Activated CD4-positive, alpha-beta T cell treated with anti-CD3 and anti-CD28 coated beads for 36 hours (primary cell): ENCODE measurements at regions not wholly inside any gene's neighbourhood (a gene's known extent, or its start where the extent isn't known, plus 50 kb on each side); places are given as distances from the start of the nearest gene placed in this dataset.
"Not testable (repeated sequence)": the region's sequence is repeated elsewhere in the genome, so short reads cannot be mapped to it uniquely, and the experiment has no call there.

ENCODE experiments used
- ATAC-seq: fragments of 200-7000 bp; cut with Tn5 transposase; one replicate; pipeline ENCODE4 v1.10.0; 2021; ENCODE audit warnings: mild to moderate bottlenecking, moderate library complexity
- CTCF ChIA-PET: fragments of 350-600 bp; sonication (Branson Sonifier 250); formaldehyde crosslinking; loops from one replicate; lab custom pipeline; 2021; ENCODE audit warnings: antibody characterized with exemption; lab: Charles Lee
- POLR2A ChIA-PET: fragments of 350-600 bp; sonication (Branson Sonifier 250); formaldehyde crosslinking; loops from one replicate; lab custom pipeline; 2021; ENCODE audit warnings: antibody characterized with exemption, inconsistent platforms; lab: Charles Lee
- DNase-seq: peaks from one replicate; pipeline ENCODE4 v3.0.0-alpha.2; 2020
- H3K27ac Mint-ChIP-seq: one replicate; pipeline ENCODE4 v1.8.0; 2021; ENCODE audit warnings: mixed read lengths
- H3K27me3 Mint-ChIP-seq: one replicate; pipeline ENCODE4 v1.8.0; 2021; ENCODE audit warnings: mixed read lengths
- H3K36me3 Mint-ChIP-seq: one replicate; pipeline ENCODE4 v1.8.0; 2021; ENCODE audit warnings: low read depth, mixed read lengths
- H3K4me1 Mint-ChIP-seq: one replicate; pipeline ENCODE4 v1.8.0; 2021; ENCODE audit warnings: mixed read lengths
- H3K4me3 Mint-ChIP-seq: one replicate; pipeline ENCODE4 v1.8.0; 2021; ENCODE audit warnings: mild to moderate bottlenecking, moderate library complexity, mixed read lengths
- H3K9me3 Mint-ChIP-seq: one replicate; pipeline ENCODE4 v1.8.0; 2021; ENCODE audit warnings: low read depth, mixed read lengths
- intact Hi-C, 2 experiments: fragments of 100-400 bp; cut with DNase I in 1 of 2; cut with micrococcal nuclease in 1 of 2; formaldehyde crosslinking; loops; one replicate each; pipeline versions ENCODE4 v1.14.2 to v1.15.1; 2022 to 2024; cut with DNase I, micrococcal nuclease

DNA sequence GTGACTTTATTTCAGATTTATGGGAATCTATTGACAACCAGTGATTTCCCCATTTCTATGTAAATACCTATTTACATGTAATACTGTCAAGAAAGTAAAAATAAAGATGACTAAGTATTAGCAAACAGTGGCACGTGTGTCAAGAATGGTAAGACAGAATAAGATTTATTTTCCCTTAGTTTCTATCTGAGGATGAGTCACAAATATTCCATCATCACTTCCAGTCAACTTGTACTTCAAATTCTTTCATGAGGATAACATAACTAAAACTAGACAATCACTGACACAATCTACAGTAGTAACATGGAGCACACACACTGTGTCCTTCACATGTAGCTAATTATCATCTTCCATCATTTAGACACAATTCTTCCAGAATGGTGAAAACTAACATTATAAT, 625.3 kb upstream of the PCDH7 start:
- ATAC-seq (no peak), DNase-seq (no peak)
- intact Hi-C loops, result no loop called here
- H3K27ac Mint-ChIP-seq, result no peak overlapping the region
- no peaks in the 10 kb centered on the region for H3K4me1 Mint-ChIP-seq
- ChIA-PET POLR2A (no interaction called here), CTCF (no interaction called here)
- H3K36me3 Mint-ChIP-seq, result no peaks in the 10 kb centered on the region
- H3K4me3 Mint-ChIP-seq, result no peak overlapping the region
- no peaks in the 10 kb centered on the region for H3K27me3 Mint-ChIP-seq
- H3K9me3 Mint-ChIP-seq, result peaks cover 9% of the 10 kb centered on the region

DNA sequence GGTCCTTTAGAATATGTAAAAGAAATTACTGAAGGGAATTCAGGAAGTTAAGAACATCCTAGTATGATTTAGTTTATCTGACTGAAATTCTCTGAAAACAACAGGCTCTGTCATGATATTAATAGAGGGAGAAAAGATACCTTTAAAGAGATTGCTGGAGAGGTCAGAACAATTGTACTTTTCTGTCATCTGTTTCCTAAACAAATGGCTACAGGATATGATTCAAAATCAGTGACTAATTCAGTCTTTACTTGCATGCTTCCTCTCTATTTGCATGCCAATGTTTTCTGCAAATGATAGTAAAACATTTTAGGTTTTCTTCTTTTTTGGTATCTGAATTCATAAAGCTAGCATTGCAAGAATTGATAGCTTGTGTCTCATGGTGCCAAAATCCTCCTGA, 616.7 kb upstream of the PCDH7 start:
- Mint-ChIP-seq H3K36me3 (no peaks in the 10 kb centered on the region), H3K4me3 (no peak overlapping the region), H3K4me1 (no peaks in the 10 kb centered on the region), H3K9me3 (peaks cover 9% of the 10 kb centered on the region), H3K27me3 (no peaks in the 10 kb centered on the region), H3K27ac (no peak overlapping the region)
- POLR2A ChIA-PET, result no interaction called here
- DNase-seq (no peak), ATAC-seq (no peak)
- CTCF ChIA-PET, result no interaction called here
- intact Hi-C loops, result no loop called here

GRCh38 chr4:30116401-30116800, 603.8 kb upstream of the PCDH7 start:
- intact Hi-C loops, result no loop called here
- POLR2A ChIA-PET, result no interaction called here
- CTCF ChIA-PET, result no interaction called here
- no peak for ATAC-seq
- Mint-ChIP-seq H3K36me3 (no peaks in the 10 kb centered on the region), H3K4me1 (no peaks in the 10 kb centered on the region), H3K27ac (no peak overlapping the region), H3K4me3 (no peak overlapping the region), H3K27me3 (no peaks in the 10 kb centered on the region), H3K9me3 (peaks cover 12% of the 10 kb centered on the region)
- DNase-seq, result no peak

DNA sequence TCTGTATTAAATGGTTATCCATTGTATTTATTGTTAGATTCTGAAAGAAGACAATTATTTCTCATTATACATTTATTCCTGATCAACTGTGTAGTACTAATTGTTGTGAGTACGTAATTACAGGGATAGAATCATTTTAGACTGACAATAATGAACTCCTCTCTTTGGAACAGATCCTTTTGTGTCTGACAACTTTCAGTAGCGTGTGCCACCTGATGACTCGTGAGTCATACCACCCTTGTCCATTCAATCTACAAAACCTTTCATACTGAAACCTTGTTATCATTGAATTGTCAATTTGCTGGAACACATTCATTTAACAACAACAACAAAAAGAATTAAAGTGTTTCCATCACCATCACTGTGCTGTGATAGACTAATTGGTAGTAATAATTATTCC, 602.7 kb upstream of the PCDH7 start:
- H3K4me1 Mint-ChIP-seq, result no peaks in the 10 kb centered on the region
- H3K27ac Mint-ChIP-seq, result no peak overlapping the region
- CTCF ChIA-PET, result no interaction called here
- ATAC-seq (no peak), DNase-seq (no peak)
- intact Hi-C loops, result no loop called here
- H3K27me3 Mint-ChIP-seq, result no peaks in the 10 kb centered on the region
- H3K9me3 Mint-ChIP-seq, result peaks cover 8% of the 10 kb centered on the region
- H3K4me3 Mint-ChIP-seq, result no peak overlapping the region
- POLR2A ChIA-PET, result no interaction called here
- H3K36me3 Mint-ChIP-seq, result no peaks in the 10 kb centered on the region

DNA sequence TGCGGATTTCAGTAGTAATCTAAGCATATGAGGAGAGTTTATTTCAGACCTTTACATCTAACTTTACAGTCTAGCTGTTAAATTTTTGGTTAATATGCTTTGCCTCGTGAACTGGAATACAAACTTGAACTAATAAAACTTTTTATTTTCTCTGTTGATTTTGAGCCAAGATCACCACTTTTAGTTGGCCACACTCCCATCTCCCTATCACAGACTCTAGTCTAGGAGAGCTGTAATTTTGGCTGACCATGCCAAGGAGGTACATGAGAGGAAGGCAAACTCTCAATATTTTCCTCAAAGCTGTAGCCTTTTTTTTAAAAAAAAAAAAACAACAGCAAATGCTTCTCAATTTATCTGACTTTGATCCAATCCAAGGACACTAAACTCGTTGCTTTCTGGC, 597.5 kb upstream of the PCDH7 start:
- Mint-ChIP-seq H3K27me3 (no peaks in the 10 kb centered on the region), H3K36me3 (no peaks in the 10 kb centered on the region), H3K4me1 (no peaks in the 10 kb centered on the region), H3K4me3 (no peak overlapping the region), H3K9me3 (peaks cover 5% of the 10 kb centered on the region), H3K27ac (no peak overlapping the region)
- ATAC-seq (no peak), DNase-seq (no peak)
- intact Hi-C loops, result no loop called here
- POLR2A ChIA-PET, result no interaction called here
- CTCF ChIA-PET, result no interaction called here

DNA sequence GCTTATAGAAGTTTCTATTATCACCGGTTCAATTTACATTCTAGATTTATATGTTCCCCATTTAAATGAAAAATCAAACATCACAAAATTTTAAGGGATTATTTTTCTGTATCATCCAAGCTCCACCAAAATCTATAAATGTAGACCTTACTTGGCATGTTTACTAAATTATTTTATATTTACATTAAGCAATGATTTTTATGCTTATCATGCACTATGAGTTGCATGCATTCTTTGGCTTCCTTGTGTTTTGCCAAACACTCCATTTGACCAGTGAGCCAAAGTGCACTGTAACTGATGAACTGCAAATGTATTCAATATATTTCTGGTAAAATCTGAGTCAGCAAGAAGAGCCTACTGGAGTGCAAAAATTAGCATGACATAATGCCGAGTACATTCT, 595.5 kb upstream of the PCDH7 start:
- DNase-seq, ATAC-seq, H3K36me3 Mint-ChIP-seq, H3K27me3 Mint-ChIP-seq, H3K4me1 Mint-ChIP-seq, H3K27ac Mint-ChIP-seq, CTCF ChIA-PET, intact Hi-C loops, H3K9me3 Mint-ChIP-seq, H3K4me3 Mint-ChIP-seq, POLR2A ChIA-PET: not testable (repeated sequence)

GRCh38 chr4:30125868-30126267, 594.3 kb upstream of the PCDH7 start:
- intact Hi-C loops, result no loop called here
- Mint-ChIP-seq H3K9me3 (peaks cover 3% of the 10 kb centered on the region), H3K4me3 (no peak overlapping the region), H3K36me3 (no peaks in the 10 kb centered on the region), H3K27ac (no peak overlapping the region), H3K4me1 (no peaks in the 10 kb centered on the region), H3K27me3 (no peaks in the 10 kb centered on the region)
- ChIA-PET CTCF (no interaction called here), POLR2A (no interaction called here)
- DNase-seq (no peak), ATAC-seq (no peak)

- no peaks in the 10 kb centered on the region for H3K4me1 Mint-ChIP-seq
- ATAC-seq (no peak), DNase-seq (no peak)
- no peak overlapping the region for H3K4me3 Mint-ChIP-seq
- ChIA-PET POLR2A (no interaction called here), CTCF (no interaction called here)
- peaks cover 3% of the 10 kb centered on the region for H3K9me3 Mint-ChIP-seq
- intact Hi-C loops, result no loop called here
- no peaks in the 10 kb centered on the region for H3K27me3 Mint-ChIP-seq
- no peaks in the 10 kb centered on the region for H3K36me3 Mint-ChIP-seq
- H3K27ac Mint-ChIP-seq, result no peak overlapping the region
Measured at GRCh38 chr4:30126351-30126750, 593.8 kb upstream of the PCDH7 start.

GRCh38 chr4:30148828-30149227, 571.3 kb upstream of the PCDH7 start:
- ATAC-seq, H3K27me3 Mint-ChIP-seq, H3K36me3 Mint-ChIP-seq, POLR2A ChIA-PET, CTCF ChIA-PET, H3K4me1 Mint-ChIP-seq, intact Hi-C loops, DNase-seq, H3K4me3 Mint-ChIP-seq, H3K27ac Mint-ChIP-seq: not testable (repeated sequence)
- H3K9me3 Mint-ChIP-seq, result peaks cover 18% of the 10 kb centered on the region

DNA sequence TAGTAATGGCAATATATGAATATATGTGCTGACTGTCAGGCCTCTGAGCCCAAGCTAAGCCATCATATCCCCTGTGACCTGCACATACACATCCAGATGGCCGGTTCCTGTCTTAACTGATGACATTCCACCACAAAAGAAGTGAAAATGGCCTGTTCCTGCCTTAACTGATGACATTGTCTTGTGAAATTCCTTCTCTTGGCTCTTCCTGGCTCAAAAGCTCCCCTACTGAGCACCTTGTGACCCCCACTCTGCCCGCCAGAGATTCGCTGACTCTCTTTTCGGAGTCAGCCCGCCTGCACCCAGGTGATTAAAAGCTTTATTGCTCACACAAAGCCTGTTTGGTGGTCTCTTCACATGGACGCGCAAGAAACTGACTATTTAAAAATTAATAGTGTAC, 570.6 kb upstream of the PCDH7 start:
- H3K9me3 Mint-ChIP-seq, result peaks cover 16% of the 10 kb centered on the region
- ATAC-seq, DNase-seq, CTCF ChIA-PET, H3K27me3 Mint-ChIP-seq, intact Hi-C loops, H3K36me3 Mint-ChIP-seq, H3K27ac Mint-ChIP-seq, POLR2A ChIA-PET, H3K4me3 Mint-ChIP-seq, H3K4me1 Mint-ChIP-seq: not testable (repeated sequence)

GRCh38 chr4:30153427-30153826, 566.7 kb upstream of the PCDH7 start:
- no peaks in the 10 kb centered on the region for H3K4me1 Mint-ChIP-seq
- CTCF ChIA-PET, result no interaction called here
- no peak for DNase-seq
- intact Hi-C loops, result no loop called here
- POLR2A ChIA-PET, result no interaction called here
- no peaks in the 10 kb centered on the region for H3K27me3 Mint-ChIP-seq
- peaks cover 15% of the 10 kb centered on the region for H3K9me3 Mint-ChIP-seq
- H3K36me3 Mint-ChIP-seq, result no peaks in the 10 kb centered on the region
- ATAC-seq, result no peak
- no peak overlapping the region for H3K4me3 Mint-ChIP-seq
- H3K27ac Mint-ChIP-seq, result no peak overlapping the region

- DNase-seq (no peak), ATAC-seq (no peak)
- intact Hi-C loops, result no loop called here
- H3K9me3 Mint-ChIP-seq, result peaks cover 7% of the 10 kb centered on the region
- H3K4me3 Mint-ChIP-seq, result no peak overlapping the region
- H3K4me1 Mint-ChIP-seq, result no peaks in the 10 kb centered on the region
- POLR2A ChIA-PET, result no interaction called here
- no peaks in the 10 kb centered on the region for H3K27me3 Mint-ChIP-seq
- no peak overlapping the region for H3K27ac Mint-ChIP-seq
- CTCF ChIA-PET, result no interaction called here
- H3K36me3 Mint-ChIP-seq, result no peaks in the 10 kb centered on the region
Measured at GRCh38 chr4:30160140-30160539, 560.0 kb upstream of the PCDH7 start.

GRCh38 chr4:30172416-30172815, 547.8 kb upstream of the PCDH7 start:
- DNase-seq (no peak), ATAC-seq (no peak)
- H3K27ac Mint-ChIP-seq, result no peak overlapping the region
- H3K27me3 Mint-ChIP-seq, result no peaks in the 10 kb centered on the region
- H3K36me3 Mint-ChIP-seq, result no peaks in the 10 kb centered on the region
- CTCF ChIA-PET, result no interaction called here
- POLR2A ChIA-PET, result no interaction called here
- H3K4me1 Mint-ChIP-seq, result no peaks in the 10 kb centered on the region
- intact Hi-C loops, result no loop called here
- no peak overlapping the region for H3K4me3 Mint-ChIP-seq
- H3K9me3 Mint-ChIP-seq, result peaks cover 8% of the 10 kb centered on the region
